Hepatocyte (in vitro differentiated cells): ENCODE measurements at regions not wholly inside any gene's neighbourhood (a gene's known extent, or its start where the extent isn't known, plus 50 kb on each side); places are given as distances from the start of the nearest gene placed in this dataset.

Experiments
- DNase-seq: peaks from one replicate; pipeline ENCODE4 v3.0.0-alpha.2; 2016; ENCODE audit warnings: low spot score
- H2AFZ ChIP-seq: fragments of 200-600 bp; sonication (generic); 2 replicates; pipeline ENCODE4 v1.6.0; 2016; ENCODE audit warnings: antibody characterized with exemption, mild to moderate bottlenecking
- H3K27ac ChIP-seq: fragments of 200-600 bp; sonication (generic); 2 replicates; pipeline ENCODE4 v1.5.1; 2016; ENCODE audit warnings: mild to moderate bottlenecking
- H3K27me3 ChIP-seq: fragments of 200-600 bp; sonication (generic); 2 replicates; pipeline ENCODE4 v1.6.1; 2016
- H3K36me3 ChIP-seq: fragments of 200-600 bp; sonication (generic); replicated peaks from 2 replicates; pipeline ENCODE4 v1.5.1; 2016; ENCODE audit warnings: low read depth; ENCODE audit not compliant: insufficient read depth
- H3K4me1 ChIP-seq: fragments of 200-600 bp; sonication (generic); 2 replicates; pipeline ENCODE4 v1.5.1; 2016; ENCODE audit warnings: mild to moderate bottlenecking, moderate library complexity; ENCODE audit not compliant: insufficient read depth
- H3K4me2 ChIP-seq: fragments of 200-600 bp; sonication (generic); 2 replicates; pipeline ENCODE4 v1.6.0; 2016
- H3K4me3 ChIP-seq: fragments of 200-600 bp; sonication (generic); 2 replicates; pipeline ENCODE4 v1.5.1; 2016; ENCODE audit warnings: mild to moderate bottlenecking
- H3K79me2 ChIP-seq: fragments of 200-600 bp; sonication (generic); 2 replicates; pipeline ENCODE4 v1.6.0; 2017; ENCODE audit warnings: mild to moderate bottlenecking
- H3K9me2 ChIP-seq: fragments of 200-600 bp; sonication (generic); replicated peaks from 2 replicates; pipeline ENCODE4 v1.6.0; 2017; ENCODE audit warnings: mild to moderate bottlenecking; ENCODE audit not compliant: insufficient read depth
- H3K9me3 ChIP-seq: fragments of 200-600 bp; sonication (generic); 2 replicates; pipeline ENCODE4 v1.5.1; 2016; ENCODE audit warnings: low read depth, mild to moderate bottlenecking
- H4K20me1 ChIP-seq: fragments of 200-600 bp; sonication (generic); 2 replicates; pipeline ENCODE4 v1.6.0; 2016; ENCODE audit warnings: mild to moderate bottlenecking; ENCODE audit not compliant: insufficient read depth, poor library complexity, severe bottlenecking
- CTCF ChIP-seq: fragments of 200-600 bp; sonication (generic); IDR thresholded peaks from 2 replicates; pipeline ENCODE4 v1.5.1; 2016; ENCODE audit warnings: antibody characterized with exemption, mild to moderate bottlenecking; ENCODE audit not compliant: poor library complexity
- EZH2 ChIP-seq: fragments of 200-600 bp; sonication (generic); IDR thresholded peaks from 2 replicates; pipeline ENCODE4 v1.6.1; 2016; ENCODE audit warnings: antibody characterized with exemption, mild to moderate bottlenecking, borderline replicate concordance
- EZH2phosphoT487 ChIP-seq: fragments of 200-600 bp; sonication (generic); IDR thresholded peaks from one replicate; pipeline ENCODE4 v1.6.1; 2018; ENCODE audit warnings: antibody characterized with exemption, mild to moderate bottlenecking, low read depth, moderate library complexity; ENCODE audit not compliant: unreplicated experiment, severe bottlenecking
- WGBS: methylation state at CpG from one replicate; pipeline ENCODE4 v1.1.6; 2016; ENCODE audit warnings: low lambda C conversion rate; ENCODE audit errors: missing lambda C conversion rate; 5-methylcytosine and 5-hydroxymethylcytosine counted together

- Histone ChIP-seq H3K4me1 (no peaks in the 10 kb centered on the region), H3K79me2 (no peaks in the 10 kb centered on the region)
- TF ChIP-seq EZH2phosphoT487 (no peak), EZH2 (no peak), CTCF (no peak)
Measured at GRCh38 chr9:30507166-30507565, 1877.3 kb upstream of the ACO1 start.

GRCh38 chr9:30511666-30512065, 1872.8 kb upstream of the ACO1 start:
- 63% methylated on average over 2 of the region's 2 CpGs for WGBS
- H4K20me1 ChIP-seq = no peaks in the 10 kb centered on the region
- TF ChIP-seq EZH2phosphoT487 = no peak
- no peak for TF ChIP-seq CTCF
- no peak for TF ChIP-seq EZH2

More at GRCh38 chr9:30507166-30507565, 1877.3 kb upstream of the ACO1 start:
- H3K9me3 ChIP-seq = no peaks in the 10 kb centered on the region
- H3K27me3 ChIP-seq = no peaks in the 10 kb centered on the region
- DNase-seq = no peak
- H3K27ac ChIP-seq = no peak overlapping the region
- no peak overlapping the region for H3K4me2 ChIP-seq
- no peak overlapping the region for H2AFZ ChIP-seq
- 87% methylated on average over 2 of the region's 2 CpGs for WGBS
- no peaks in the 10 kb centered on the region for H3K9me2 ChIP-seq
- no peaks in the 10 kb centered on the region for H4K20me1 ChIP-seq
- H3K4me3 ChIP-seq = no peak overlapping the region
- H3K36me3 ChIP-seq = no peaks in the 10 kb centered on the region

GRCh38 chr9:30519166-30519565, 1865.3 kb upstream of the ACO1 start:
- Histone ChIP-seq H3K9me2 (no peaks in the 10 kb centered on the region), H3K27ac (no peak overlapping the region), H3K27me3 (no peaks in the 10 kb centered on the region), H3K36me3 (no peaks in the 10 kb centered on the region), H2AFZ (no peak overlapping the region), H4K20me1 (no peaks in the 10 kb centered on the region), H3K4me3 (no peak overlapping the region), H3K79me2 (no peaks in the 10 kb centered on the region), H3K4me2 (no peak overlapping the region), H3K9me3 (no peaks in the 10 kb centered on the region), H3K4me1 (no peaks in the 10 kb centered on the region)
- 96% methylated on average over 1 of the region's 1 CpG for WGBS
- DNase-seq = no peak
- TF ChIP-seq CTCF (no peak), EZH2phosphoT487 (no peak), EZH2 (no peak)

More at GRCh38 chr9:30511666-30512065, 1872.8 kb upstream of the ACO1 start:
- H3K9me3 ChIP-seq = no peaks in the 10 kb centered on the region
- no peaks in the 10 kb centered on the region for H3K36me3 ChIP-seq
- no peak for DNase-seq
- no peaks in the 10 kb centered on the region for H3K9me2 ChIP-seq
- no peak overlapping the region for H3K27ac ChIP-seq
- H3K4me3 ChIP-seq = no peak overlapping the region
- H3K79me2 ChIP-seq = no peaks in the 10 kb centered on the region
- no peaks in the 10 kb centered on the region for H3K27me3 ChIP-seq
- no peak overlapping the region for H3K4me2 ChIP-seq
- H2AFZ ChIP-seq = no peak overlapping the region
- no peaks in the 10 kb centered on the region for H3K4me1 ChIP-seq

GRCh38 chr9:30519756-30520155, 1864.7 kb upstream of the ACO1 start:
- H3K27ac ChIP-seq = no peak overlapping the region
- H3K9me3 ChIP-seq = no peaks in the 10 kb centered on the region

More at GRCh38 chr9:30519756-30520155, 1864.7 kb upstream of the ACO1 start:
- no peak overlapping the region for H3K4me3 ChIP-seq
- no peak for TF ChIP-seq EZH2
- no peak for TF ChIP-seq EZH2phosphoT487
- TF ChIP-seq CTCF = no peak
- no peaks in the 10 kb centered on the region for H3K4me1 ChIP-seq
- no peak overlapping the region for H3K4me2 ChIP-seq
- DNase-seq = no peak
- WGBS = 71% methylated on average over 2 of the region's 2 CpGs
- H3K79me2 ChIP-seq = no peaks in the 10 kb centered on the region
- H3K27me3 ChIP-seq = no peaks in the 10 kb centered on the region
- no peaks in the 10 kb centered on the region for H3K9me2 ChIP-seq
- H4K20me1 ChIP-seq = no peaks in the 10 kb centered on the region
- H3K36me3 ChIP-seq = no peaks in the 10 kb centered on the region
- no peak overlapping the region for H2AFZ ChIP-seq
